NT2/D1 (cell line): ENCODE measurements at regions not wholly inside any gene's neighbourhood (a gene's known extent, or its start where the extent isn't known, plus 50 kb on each side); places are given as distances from the start of the nearest gene placed in this dataset.

Experiments used
- YY1 ChIP-seq: IDR thresholded peaks from 2 replicates; pipeline ENCODE4 v1.6.1; 2011; ENCODE audit not compliant: insufficient read length, insufficient read depth
- ZNF274 ChIP-seq: IDR thresholded peaks from 2 replicates; pipeline ENCODE4 v1.6.1; 2011; ENCODE audit warnings: mild to moderate bottlenecking, low read depth, low read length

GRCh38 chr3:20668411-20668810 is 482.4 kb upstream of the SGO1 start:
- TF ChIP-seq ZNF274 (no peak), YY1 (no peak)
